Keratinocyte (primary cell): ENCODE measurements at regions not wholly inside any gene's neighbourhood (a gene's known extent, or its start where the extent isn't known, plus 50 kb on each side); places are given as distances from the start of the nearest gene placed in this dataset.

Experiments used
- DNase-seq: peaks from one replicate; pipeline ENCODE4 v3.0.0-alpha.2; 2011; ENCODE audit warnings: low read depth, missing footprints, low spot score
- FAIRE-seq: peaks from 2 replicates; lab custom pipeline; 2011; peaks lifted over from hg19 to GRCh38; lab: Jason Lieb, UNC
- H2AFZ ChIP-seq: 2 replicates; pipeline ENCODE4 v1.6.0; 2012; ENCODE audit warnings: low read length, control low read depth, inconsistent platforms; ENCODE audit not compliant: control insufficient read depth
- H3K27ac ChIP-seq: 2 replicates; pipeline ENCODE4 v1.5.1; 2011; ENCODE audit warnings: low read length; ENCODE audit not compliant: control insufficient read depth, insufficient read depth
- H3K27me3 ChIP-seq: 3 replicates; pipeline ENCODE4 v1.6.0; 2011; ENCODE audit warnings: low read length; ENCODE audit not compliant: control insufficient read depth, insufficient read depth; ENCODE audit errors: extremely low read depth
- H3K36me3 ChIP-seq, 2 experiments: 2 replicates in 1 of 2; 3 replicates in 1 of 2; pipeline ENCODE4 v1.5.1; 2011; ENCODE audit warnings: low read length in 2 of 2, mild to moderate bottlenecking in 1 of 2; ENCODE audit not compliant: control insufficient read depth in 2 of 2, insufficient read depth in 2 of 2; ENCODE audit errors: extremely low read depth in 1 of 2
- H3K4me1 ChIP-seq: 3 replicates; pipeline ENCODE4 v1.5.1; 2011; ENCODE audit warnings: low read length; ENCODE audit not compliant: control insufficient read depth, insufficient read depth; ENCODE audit errors: extremely low read depth
- H3K4me2 ChIP-seq: 3 replicates; pipeline ENCODE4 v1.6.0; 2011; ENCODE audit warnings: low read depth, low read length; ENCODE audit not compliant: control insufficient read depth, insufficient read depth; ENCODE audit errors: extremely low read depth
- H3K4me3 ChIP-seq, 3 experiments: fragments of 200-600 bp in 1 of 3; sonication (generic) in 1 of 3; 2 replicates in 2 of 3; 3 replicates in 1 of 3; pipeline ENCODE4 v1.5.1; 2011 to 2016; ENCODE audit warnings: low read length in 3 of 3, mild to moderate bottlenecking in 3 of 3, control low read depth in 2 of 3, inconsistent platforms in 1 of 3, low read depth in 1 of 3, mixed read lengths in 1 of 3, mixed run types in 1 of 3, moderate library complexity in 1 of 3; ENCODE audit not compliant: control insufficient read depth in 2 of 3, insufficient read depth in 2 of 3; ENCODE audit errors: extremely low read depth in 1 of 3
- H3K79me2 ChIP-seq: 2 replicates; pipeline ENCODE4 v1.6.0; 2012; ENCODE audit warnings: low read length; ENCODE audit not compliant: control insufficient read depth, insufficient read depth
- H3K9ac ChIP-seq: 3 replicates; pipeline ENCODE4 v1.6.0; 2011; ENCODE audit warnings: low read length; ENCODE audit not compliant: control insufficient read depth, insufficient read depth; ENCODE audit errors: extremely low read depth
- H3K9me1 ChIP-seq: 3 replicates; pipeline ENCODE4 v1.6.0; 2011; ENCODE audit warnings: low read length; ENCODE audit not compliant: control insufficient read depth, insufficient read depth; ENCODE audit errors: extremely low read depth
- H3K9me3 ChIP-seq: 2 replicates; pipeline ENCODE4 v1.5.1; 2012; ENCODE audit warnings: low read depth, low read length; ENCODE audit not compliant: control insufficient read depth
- H4K20me1 ChIP-seq: 3 replicates; pipeline ENCODE4 v1.6.0; 2011; ENCODE audit warnings: low read length; ENCODE audit not compliant: control insufficient read depth, insufficient read depth; ENCODE audit errors: extremely low read depth
- CTCF ChIP-seq, 3 experiments: IDR thresholded peaks in 1 of 3; conservative IDR thresholded peaks in 1 of 3; optimal IDR thresholded peaks in 1 of 3; 2 replicates in 2 of 3; 3 replicates in 1 of 3; pipeline versions ENCODE3 to v1.5.1; 2011; ENCODE audit warnings: low read length in 3 of 3, mild to moderate bottlenecking in 3 of 3, moderate library complexity in 2 of 3, control low read depth in 1 of 3, inconsistent platforms in 1 of 3; ENCODE audit not compliant: insufficient read depth in 2 of 3; ENCODE audit errors: extremely low read depth in 1 of 3
- EZH2 ChIP-seq: IDR thresholded peaks from one replicate; pipeline ENCODE4 v1.6.1; 2012; ENCODE audit warnings: inconsistent platforms, mild to moderate bottlenecking, low read length, moderate library complexity
- dilution Hi-C: fragments of 300-500 bp; cut with MboI; formaldehyde crosslinking; loops from one replicate; pipeline ENCODE4 v1.7.0; 2020; ENCODE audit warnings: low sequenced_read_pairs; ENCODE audit not compliant: extremely low pct_ligation_motif_present

GRCh38 chr16:16937576-16937975 lies 533.2 kb downstream of the XYLT1 start:
- H3K27me3 ChIP-seq = no peaks in the 10 kb centered on the region
- no peaks in the 10 kb centered on the region for H3K4me1 ChIP-seq
- no peaks in the 10 kb centered on the region for H3K79me2 ChIP-seq
- dilution Hi-C loops = no loop called here
- FAIRE-seq (no peak), DNase-seq (no peak)
- H3K27ac ChIP-seq = no peak overlapping the region
- H3K4me2 ChIP-seq = no peak overlapping the region
- no peak overlapping the region for H3K9ac ChIP-seq
- H4K20me1 ChIP-seq = no peaks in the 10 kb centered on the region
- TF ChIP-seq EZH2 (no peak), CTCF (optimal IDR thresholded peaks at IDR 0.05 in 1 of 3, IDR thresholded peaks at IDR 0.05 in 1 of 3, conservative IDR thresholded peaks at IDR 0.05 in 1 of 3; ENCODE audit: extremely low read depth in 1 of 3, insufficient read depth in 2 of 3, low read length in 3 of 3) (no peak)
- H3K36me3 ChIP-seq = no peaks in the 10 kb centered on the region
- no peaks in the 10 kb centered on the region for H3K9me1 ChIP-seq
- no peaks in the 10 kb centered on the region for H3K9me3 ChIP-seq
- H2AFZ ChIP-seq = no peak overlapping the region
- H3K4me3 ChIP-seq = no peak overlapping the region

DNA sequence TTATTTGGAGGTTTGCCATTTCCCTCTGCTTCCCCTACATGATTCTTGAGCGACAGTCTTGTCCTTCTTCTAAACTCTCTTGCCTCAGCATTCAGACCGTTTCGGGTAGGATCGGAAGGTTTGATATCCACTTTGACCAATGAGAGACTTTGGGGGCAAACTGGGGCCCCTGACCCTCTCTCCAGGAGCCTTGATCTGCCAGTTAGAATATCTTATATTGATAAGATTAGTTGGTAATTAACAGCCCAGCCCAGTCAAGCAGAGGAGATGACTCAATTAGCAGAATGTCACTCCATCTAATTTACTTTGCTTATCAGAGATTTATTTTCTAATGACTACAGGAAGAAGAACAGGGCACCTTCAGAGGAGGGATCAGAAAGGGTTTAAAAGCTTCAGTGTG lies 532.8 kb downstream of the XYLT1 start:
- DNase-seq (no peak), FAIRE-seq (no peak)
- Histone ChIP-seq H3K27me3 (no peaks in the 10 kb centered on the region), H4K20me1 (no peaks in the 10 kb centered on the region), H3K4me1 (no peaks in the 10 kb centered on the region), H3K9me1 (no peaks in the 10 kb centered on the region), H3K9ac (no peak overlapping the region), H3K4me3 (no peak overlapping the region), H2AFZ (no peak overlapping the region), H3K79me2 (no peaks in the 10 kb centered on the region), H3K4me2 (no peak overlapping the region), H3K27ac (no peak overlapping the region), H3K9me3 (no peaks in the 10 kb centered on the region), H3K36me3 (no peaks in the 10 kb centered on the region)
- dilution Hi-C loops = no loop called here
- TF ChIP-seq CTCF (optimal IDR thresholded peaks at IDR 0.05 in 1 of 3, IDR thresholded peaks at IDR 0.05 in 1 of 3, conservative IDR thresholded peaks at IDR 0.05 in 1 of 3; ENCODE audit: extremely low read depth in 1 of 3, insufficient read depth in 2 of 3, low read length in 3 of 3) (no peak), EZH2 (no peak)
